Gastrocnemius medialis (tissue), 4 donors: ENCODE measurements at regions not wholly inside any gene's neighbourhood (a gene's known extent, or its start where the extent isn't known, plus 50 kb on each side); places are given as distances from the start of the nearest gene placed in this dataset.

Source experiments
- ATAC-seq, 2 donors: fragments of 150-250 bp; one replicate each; pipeline ENCODE4 v1.9.1; 2016
- DNase-seq, 2 donors: peaks; one replicate each; pipeline ENCODE4 v3.0.0-alpha.2; 2019
- H3K27ac ChIP-seq, 4 donors: fragments of 200-600 bp; sonication (generic); 1 replicate in 1 of 4; 2 replicates in 3 of 4; pipeline ENCODE4 v1.5.1; 2016 to 2018; ENCODE audit warnings: mild to moderate bottlenecking in 2 of 4, moderate library complexity in 1 of 4
- H3K27me3 ChIP-seq, 3 donors: fragments of 200-600 bp; sonication (generic) in 2 of 3; 1 replicate in 1 of 3; 2 replicates in 2 of 3; pipeline versions ENCODE4 v1.5.1 to v1.6.0; 2016 to 2019; ENCODE audit warnings: mild to moderate bottlenecking in 1 of 3, moderate library complexity in 1 of 3
- H3K36me3 ChIP-seq, 2 donors: fragments of 200-600 bp; sonication (generic) in 1 of 2; one replicate each; pipeline ENCODE4 v1.5.1; 2017 to 2018
- H3K4me1 ChIP-seq, 2 donors: fragments of 200-600 bp; sonication (generic) in 1 of 2; one replicate each; pipeline ENCODE4 v1.5.1; 2016 to 2017; ENCODE audit warnings: mild to moderate bottlenecking in 2 of 2
- H3K4me3 ChIP-seq, 4 donors: fragments of 200-600 bp; sonication (generic) in 3 of 4; 1 replicate in 1 of 4; 2 replicates in 3 of 4; pipeline ENCODE4 v1.5.1; 2016 to 2019; ENCODE audit warnings: mild to moderate bottlenecking in 2 of 4
- H3K9me3 ChIP-seq, 3 donors: fragments of 200-600 bp; sonication (generic) in 2 of 3; 1 replicate in 1 of 3; 2 replicates in 2 of 3; pipeline ENCODE4 v1.5.1; 2016 to 2019
- POLR2A ChIP-seq, 2 donors: fragments of 450-650 bp; IDR thresholded peaks; one replicate each; pipeline ENCODE4 v1.6.1; 2017; ENCODE audit warnings: antibody characterized with exemption in 2 of 2, mild to moderate bottlenecking in 2 of 2, moderate library complexity in 2 of 2
- in situ Hi-C, 4 donors: fragments of 200-750 bp; cut with MboI; loops; one replicate each; pipeline versions ENCODE4 v1.15.0 to v1.8.0; 2017; ENCODE audit warnings: low sequenced_read_pairs in 4 of 4
- intact Hi-C: fragments of 100-400 bp; cut with DNase I; formaldehyde crosslinking; loops from one replicate; pipeline ENCODE4 v1.15.1; 2023; ENCODE audit warnings: low total_unique reads
- TF ChIP-seq, protein P1 (sequence below), 5 experiments: fragments of 450-650 bp in 3 of 5; fragments of 200-600 bp in 2 of 5; sonication (generic) in 2 of 5; IDR thresholded peaks in 4 of 5; conservative IDR thresholded peaks in 1 of 5; 1 replicate in 4 of 5; 2 replicates in 1 of 5; pipeline ENCODE4 v1.5.1; 2016 to 2019; ENCODE audit warnings: antibody characterized with exemption in 5 of 5, mild to moderate bottlenecking in 3 of 5, moderate library complexity in 3 of 5

DNA sequence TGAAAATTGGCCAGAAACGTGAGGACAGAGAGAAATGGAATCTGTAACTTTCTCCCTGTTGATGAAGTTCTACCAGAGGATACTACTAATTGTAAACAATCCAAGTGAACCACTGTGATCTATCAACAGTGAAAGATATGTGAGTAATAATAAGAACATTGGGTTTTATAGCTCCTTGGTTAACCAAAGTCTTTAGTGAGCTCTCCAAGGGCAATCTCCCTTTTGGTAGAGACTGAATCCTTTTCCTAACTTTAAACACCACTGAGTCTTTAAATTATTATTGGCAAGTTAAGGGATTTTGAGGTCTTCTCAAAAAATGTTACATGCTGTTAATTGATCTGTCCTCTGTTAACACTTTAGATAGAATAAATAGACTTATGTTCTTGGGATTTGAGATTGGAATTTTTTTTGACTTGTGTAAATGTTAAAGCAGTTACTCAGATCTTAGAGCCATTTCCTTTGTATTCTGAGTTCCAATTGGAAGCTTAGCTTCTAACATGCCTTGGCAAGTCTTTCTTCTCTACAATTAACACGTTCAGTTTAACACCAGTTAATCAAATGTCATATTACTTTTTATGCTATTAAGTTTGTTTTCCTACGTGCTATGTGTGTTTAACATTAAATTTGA is 338.2 kb upstream of the DDHD1 start:
- H3K27me3 ChIP-seq: no peaks in the 10 kb centered on the region
- DNase-seq (no peak), ATAC-seq (no peak)
- H3K4me1 ChIP-seq: no peaks in the 10 kb centered on the region
- intact Hi-C loops (no loop called here), in situ Hi-C loops (no loop called here)
- H3K27ac ChIP-seq: no peak overlapping the region
- H3K4me3 ChIP-seq: no peak overlapping the region
- H3K9me3 ChIP-seq: no peaks in the 10 kb centered on the region
- no peaks in the 10 kb centered on the region for H3K36me3 ChIP-seq
- TF ChIP-seq, protein P1, sequence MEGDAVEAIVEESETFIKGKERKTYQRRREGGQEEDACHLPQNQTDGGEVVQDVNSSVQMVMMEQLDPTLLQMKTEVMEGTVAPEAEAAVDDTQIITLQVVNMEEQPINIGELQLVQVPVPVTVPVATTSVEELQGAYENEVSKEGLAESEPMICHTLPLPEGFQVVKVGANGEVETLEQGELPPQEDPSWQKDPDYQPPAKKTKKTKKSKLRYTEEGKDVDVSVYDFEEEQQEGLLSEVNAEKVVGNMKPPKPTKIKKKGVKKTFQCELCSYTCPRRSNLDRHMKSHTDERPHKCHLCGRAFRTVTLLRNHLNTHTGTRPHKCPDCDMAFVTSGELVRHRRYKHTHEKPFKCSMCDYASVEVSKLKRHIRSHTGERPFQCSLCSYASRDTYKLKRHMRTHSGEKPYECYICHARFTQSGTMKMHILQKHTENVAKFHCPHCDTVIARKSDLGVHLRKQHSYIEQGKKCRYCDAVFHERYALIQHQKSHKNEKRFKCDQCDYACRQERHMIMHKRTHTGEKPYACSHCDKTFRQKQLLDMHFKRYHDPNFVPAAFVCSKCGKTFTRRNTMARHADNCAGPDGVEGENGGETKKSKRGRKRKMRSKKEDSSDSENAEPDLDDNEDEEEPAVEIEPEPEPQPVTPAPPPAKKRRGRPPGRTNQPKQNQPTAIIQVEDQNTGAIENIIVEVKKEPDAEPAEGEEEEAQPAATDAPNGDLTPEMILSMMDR (IDR thresholded peaks at IDR 0.05 in 4 of 5, conservative IDR thresholded peaks at IDR 0.05 in 1 of 5): no peak
- TF ChIP-seq POLR2A (IDR thresholded peaks at IDR 0.05): no peak

DNA sequence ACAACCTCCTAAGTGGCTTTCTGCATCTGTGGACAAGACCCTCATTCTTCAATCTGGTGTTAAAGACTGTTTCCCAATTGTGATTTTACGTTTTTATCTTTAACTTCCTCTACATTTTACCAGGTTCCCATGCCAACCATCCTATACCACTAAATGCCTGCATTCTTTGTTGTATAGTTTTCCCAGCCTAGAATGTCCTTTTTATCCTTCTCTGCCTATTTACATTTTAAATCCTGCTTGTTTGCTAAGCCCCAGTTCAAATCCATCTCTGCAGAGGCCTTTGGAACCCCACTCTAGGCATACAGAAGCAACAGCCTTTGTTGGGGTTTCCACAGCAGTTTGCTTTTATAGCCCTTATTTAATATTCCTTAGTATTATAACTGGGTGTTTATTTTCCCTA is 325.1 kb upstream of the DDHD1 start:
- no peaks in the 10 kb centered on the region for H3K36me3 ChIP-seq
- H3K4me1 ChIP-seq: no peaks in the 10 kb centered on the region
- intact Hi-C loops (no loop called here), in situ Hi-C loops (no loop called here)
- no peaks in the 10 kb centered on the region for H3K27me3 ChIP-seq
- TF ChIP-seq POLR2A (IDR thresholded peaks at IDR 0.05): no peak
- TF ChIP-seq, protein P1 (IDR thresholded peaks at IDR 0.05 in 4 of 5, conservative IDR thresholded peaks at IDR 0.05 in 1 of 5): no peak
- H3K27ac ChIP-seq: no peak overlapping the region
- H3K9me3 ChIP-seq: no peaks in the 10 kb centered on the region
- H3K4me3 ChIP-seq: no peak overlapping the region
- DNase-seq: no peak
- no peak for ATAC-seq

DNA sequence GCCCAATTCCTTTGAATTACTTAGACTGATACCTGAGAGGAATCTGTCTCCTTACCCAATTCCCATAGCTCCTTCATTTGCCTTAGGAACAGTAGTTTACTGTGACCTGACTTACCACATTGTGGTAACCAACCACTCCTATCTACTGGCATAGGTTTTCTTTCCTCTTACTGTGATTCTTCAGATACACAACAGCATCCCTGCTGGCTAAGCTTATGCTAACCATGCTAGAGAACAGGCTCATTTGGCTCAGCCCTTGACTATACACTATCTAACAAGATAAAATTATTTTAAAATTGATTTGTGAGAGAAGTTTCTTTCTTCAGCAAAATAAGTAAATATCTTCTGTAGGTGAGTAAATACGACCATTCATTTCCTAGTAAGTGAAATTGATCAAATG is 320.4 kb upstream of the DDHD1 start:
- H3K9me3 ChIP-seq: no peaks in the 10 kb centered on the region
- no peak overlapping the region for H3K4me3 ChIP-seq
- no peak for ATAC-seq
- no peaks in the 10 kb centered on the region for H3K36me3 ChIP-seq
- H3K27ac ChIP-seq: no peak overlapping the region
- peaks cover 11 to 15% of the 10 kb centered on the region in 2 donors for H3K4me1 ChIP-seq
- intact Hi-C loops (no loop called here), in situ Hi-C loops (no loop called here)
- DNase-seq: no peak
- H3K27me3 ChIP-seq: no peaks in the 10 kb centered on the region
- TF ChIP-seq POLR2A (IDR thresholded peaks at IDR 0.05): no peak
- TF ChIP-seq, protein P1 (IDR thresholded peaks at IDR 0.05 in 4 of 5, conservative IDR thresholded peaks at IDR 0.05 in 1 of 5): no peak

DNA sequence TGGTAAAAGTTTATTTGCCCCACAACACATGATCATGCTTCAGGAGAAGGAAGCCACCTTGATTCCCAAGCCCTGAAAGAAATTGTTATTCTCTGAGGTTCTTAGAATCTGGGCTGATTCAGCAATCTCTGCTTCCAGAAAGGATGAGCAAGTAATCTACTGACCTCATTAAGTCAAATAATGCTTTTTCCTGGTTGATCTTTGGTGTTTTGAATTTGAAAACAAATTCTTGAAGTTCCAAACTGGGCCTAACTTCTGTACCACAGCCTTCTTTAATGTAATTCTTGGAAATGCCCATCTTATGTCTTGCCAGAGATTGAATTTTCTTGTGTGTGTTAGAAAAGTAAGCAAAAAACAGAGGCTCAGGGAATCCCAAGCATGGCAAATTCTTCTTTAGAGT is 319.2 kb upstream of the DDHD1 start:
- Histone ChIP-seq H3K36me3 (no peaks in the 10 kb centered on the region), H3K9me3 (no peaks in the 10 kb centered on the region), H3K4me1 (peaks cover 11 to 18% of the 10 kb centered on the region in 2 donors), H3K27ac (no peak overlapping the region), H3K4me3 (no peak overlapping the region), H3K27me3 (no peaks in the 10 kb centered on the region)
- in situ Hi-C loops: no loop called here
- intact Hi-C loops: no loop called here
- TF ChIP-seq, protein P1 (IDR thresholded peaks at IDR 0.05 in 4 of 5, conservative IDR thresholded peaks at IDR 0.05 in 1 of 5): no peak
- TF ChIP-seq POLR2A (IDR thresholded peaks at IDR 0.05): no peak
- ATAC-seq: no peak
- DNase-seq: no peak
